KMS-11 (cell line): ENCODE measurements at regions not wholly inside any gene's neighbourhood (a gene's known extent, or its start where the extent isn't known, plus 50 kb on each side); places are given as distances from the start of the nearest gene placed in this dataset.

Source experiments
- H2AFZ ChIP-seq: fragments of 200-600 bp; sonication (generic); 2 replicates; pipeline ENCODE4 v1.6.1; 2016; ENCODE audit warnings: antibody characterized with exemption, mixed run types, low read depth
- H3K27ac ChIP-seq: fragments of 200-600 bp; sonication (generic); 2 replicates; pipeline ENCODE4 v1.6.1; 2016; ENCODE audit warnings: mild to moderate bottlenecking, mixed run types
- H3K27me3 ChIP-seq: fragments of 200-600 bp; sonication (generic); 2 replicates; pipeline ENCODE4 v1.6.1; 2017; ENCODE audit warnings: mild to moderate bottlenecking, low read depth, mixed run types, moderate library complexity; ENCODE audit not compliant: insufficient read depth
- H3K36me3 ChIP-seq: fragments of 200-600 bp; sonication (generic); 2 replicates; pipeline ENCODE4 v1.6.1; 2017; ENCODE audit warnings: mild to moderate bottlenecking, mixed run types; ENCODE audit not compliant: insufficient read depth
- H3K4me1 ChIP-seq: fragments of 200-600 bp; sonication (generic); 2 replicates; pipeline ENCODE4 v1.6.1; 2016; ENCODE audit warnings: mild to moderate bottlenecking, low read depth, mixed run types; ENCODE audit not compliant: poor library complexity, severe bottlenecking
- H3K4me2 ChIP-seq: fragments of 200-600 bp; sonication (generic); 2 replicates; pipeline ENCODE4 v1.7.0; 2016; ENCODE audit warnings: mild to moderate bottlenecking, mixed run types
- H3K4me3 ChIP-seq: fragments of 200-600 bp; sonication (generic); IDR thresholded peaks from 2 replicates; pipeline ENCODE4 v1.6.1; 2017; ENCODE audit warnings: low read depth, low read length, mixed read lengths; ENCODE audit not compliant: insufficient read depth
- H3K79me2 ChIP-seq: fragments of 200-600 bp; sonication (generic); 2 replicates; pipeline ENCODE4 v1.6.1; 2016; ENCODE audit warnings: low read depth, mixed run types; ENCODE audit not compliant: insufficient read depth
- H3K9ac ChIP-seq: fragments of 200-600 bp; sonication (generic); 2 replicates; pipeline ENCODE4 v1.6.1; 2016; ENCODE audit warnings: mild to moderate bottlenecking, mixed run types
- H4K20me1 ChIP-seq: fragments of 200-600 bp; sonication (generic); 2 replicates; pipeline ENCODE4 v1.6.1; 2016; ENCODE audit warnings: mild to moderate bottlenecking, mixed run types; ENCODE audit not compliant: insufficient read depth
- CTCF ChIP-seq: fragments of 200-600 bp; sonication (generic); conservative IDR thresholded peaks from 2 replicates; pipeline ENCODE4 v1.6.1; 2017; ENCODE audit warnings: low read depth, mild to moderate bottlenecking, antibody characterized with exemption, low read length, moderate library complexity, mixed read lengths

GRCh38 chr15:60223176-60223575, 174.6 kb downstream of the ANXA2 start:
- no peak overlapping the region for H3K9ac ChIP-seq
- no peaks in the 10 kb centered on the region for H3K36me3 ChIP-seq
- TF ChIP-seq CTCF = no peak
- H2AFZ ChIP-seq = no peak overlapping the region
- H3K4me1 ChIP-seq = peaks cover 4% of the 10 kb centered on the region
- no peaks in the 10 kb centered on the region for H3K27me3 ChIP-seq
- no peak overlapping the region for H3K4me3 ChIP-seq
- H3K4me2 ChIP-seq = no peak overlapping the region
- no peaks in the 10 kb centered on the region for H4K20me1 ChIP-seq
- no peaks in the 10 kb centered on the region for H3K79me2 ChIP-seq
- H3K27ac ChIP-seq = no peak overlapping the region

- Histone ChIP-seq H4K20me1 (no peaks in the 10 kb centered on the region), H3K4me2 (no peak overlapping the region), H3K36me3 (no peaks in the 10 kb centered on the region), H2AFZ (no peak overlapping the region), H3K27ac (no peak overlapping the region), H3K9ac (no peak overlapping the region), H3K4me3 (no peak overlapping the region), H3K79me2 (no peaks in the 10 kb centered on the region), H3K4me1 (peaks cover 19% of the 10 kb centered on the region), H3K27me3 (no peaks in the 10 kb centered on the region)
- no peak for TF ChIP-seq CTCF
These were observed 170.9 kb downstream of the ANXA2 start for GRCh38 chr15:60226924-60227323.

DNA sequence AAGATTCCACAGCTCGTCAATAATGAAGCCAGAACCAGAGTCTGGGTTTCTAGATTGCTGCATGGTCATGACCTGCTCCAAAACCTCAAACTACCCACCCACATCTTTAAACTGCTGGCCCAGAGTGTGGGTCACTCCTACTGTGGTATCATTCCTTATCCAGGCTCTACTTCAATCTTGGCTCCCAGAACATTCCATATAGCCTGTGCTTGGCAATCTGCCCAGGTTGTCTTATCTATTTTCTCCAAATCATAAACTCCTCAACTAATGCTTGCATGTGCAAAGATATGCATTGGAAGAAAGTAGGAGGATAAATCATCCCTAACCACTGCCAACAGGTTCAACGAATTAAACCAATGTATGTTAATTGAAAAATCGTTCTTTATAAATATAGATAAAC, 169.7 kb downstream of the ANXA2 start:
- Histone ChIP-seq H4K20me1 (no peaks in the 10 kb centered on the region), H3K9ac (no peak overlapping the region), H3K4me1 (peaks cover 19% of the 10 kb centered on the region), H3K79me2 (no peaks in the 10 kb centered on the region), H3K27ac (no peak overlapping the region), H3K27me3 (no peaks in the 10 kb centered on the region), H3K36me3 (no peaks in the 10 kb centered on the region), H2AFZ (peak overlapping the region; percentile 32; the same call in 1 of the 2 replicates), H3K4me2 (peak overlapping the region; percentile 63), H3K4me3 (no peak overlapping the region)
- TF ChIP-seq CTCF = no peak

DNA sequence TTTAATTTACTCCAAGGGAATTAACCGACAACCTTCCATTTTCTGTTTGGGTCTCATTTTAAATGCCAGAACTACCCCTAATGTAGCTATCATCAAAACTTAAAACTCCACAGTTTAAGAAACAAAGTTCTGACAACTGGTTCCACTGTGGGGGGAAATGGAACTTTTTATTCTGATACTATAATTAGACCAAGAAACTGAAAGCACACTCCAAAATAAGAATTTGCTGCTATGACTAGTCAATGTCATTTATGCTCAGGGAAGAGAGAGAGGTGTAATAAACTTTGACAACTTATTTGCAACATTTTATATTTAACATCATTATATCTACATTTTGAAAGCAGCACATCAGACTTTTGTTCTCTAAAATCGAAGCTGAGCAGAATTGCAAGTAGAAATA, 169.2 kb downstream of the ANXA2 start:
- H3K4me3 ChIP-seq = no peak overlapping the region
- H3K79me2 ChIP-seq = no peaks in the 10 kb centered on the region
- peak overlapping the region; percentile 32; the same call in 1 of the 2 replicates for H2AFZ ChIP-seq
- H3K27me3 ChIP-seq = no peaks in the 10 kb centered on the region
- no peaks in the 10 kb centered on the region for H4K20me1 ChIP-seq
- H3K9ac ChIP-seq = no peak overlapping the region
- no peaks in the 10 kb centered on the region for H3K36me3 ChIP-seq
- H3K4me1 ChIP-seq = peaks cover 19% of the 10 kb centered on the region
- TF ChIP-seq CTCF = no peak
- H3K27ac ChIP-seq = no peak overlapping the region
- peak overlapping the region; percentile 63 for H3K4me2 ChIP-seq
